ENCODE measurements at regions not wholly inside any gene's neighbourhood (a gene's known extent, or its start where the extent isn't known, plus 50 kb on each side); places are given as distances from the start of the nearest gene placed in this dataset.
"Not testable (repeated sequence)": the region's sequence is repeated elsewhere in the genome, so short reads cannot be mapped to it uniquely, and the experiment has no call there.

DNA sequence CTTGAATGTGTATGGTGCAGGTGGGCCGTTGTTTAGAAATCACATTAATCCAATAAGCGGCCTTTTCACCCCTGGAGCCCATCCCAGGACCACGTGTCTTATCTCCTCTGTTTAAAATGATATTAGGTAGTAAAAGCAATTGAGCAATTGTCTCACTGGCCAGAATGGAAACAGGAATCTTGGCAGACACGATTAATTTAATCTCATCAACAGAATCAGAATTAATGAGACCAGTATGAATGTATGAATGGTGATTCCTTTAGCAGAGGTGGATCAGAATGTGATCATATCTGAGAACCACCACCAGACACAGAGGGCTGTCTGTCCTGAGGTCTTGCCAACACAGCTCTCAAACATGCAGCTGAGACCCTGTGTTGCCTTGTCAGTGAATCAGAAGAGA, 1591.4 kb downstream of the REEP3 start:
- peak; percentile 4 for DNase-seq (ENCODE audit: low spot score)

DNA sequence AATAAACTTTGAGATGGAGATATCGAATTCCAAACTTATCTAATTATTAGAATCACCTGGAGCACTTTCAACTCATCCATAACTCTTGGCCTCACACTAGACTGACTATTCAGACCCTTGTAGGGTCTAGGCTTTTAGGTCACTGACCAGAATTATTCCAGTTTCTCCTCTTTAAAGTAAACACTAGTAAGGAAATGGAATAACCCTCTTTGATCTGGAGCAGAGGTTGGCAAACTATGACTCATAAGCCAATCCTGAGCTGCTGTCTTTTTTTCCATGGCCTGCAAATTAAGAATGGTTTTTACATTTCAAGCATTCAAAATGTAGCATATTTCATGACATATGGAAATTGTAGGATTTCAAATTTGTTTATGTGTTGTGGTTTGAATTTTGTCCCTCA, 1601.9 kb downstream of the REEP3 start:
- DNase-seq (ENCODE audit: low spot score): no peak

DNA sequence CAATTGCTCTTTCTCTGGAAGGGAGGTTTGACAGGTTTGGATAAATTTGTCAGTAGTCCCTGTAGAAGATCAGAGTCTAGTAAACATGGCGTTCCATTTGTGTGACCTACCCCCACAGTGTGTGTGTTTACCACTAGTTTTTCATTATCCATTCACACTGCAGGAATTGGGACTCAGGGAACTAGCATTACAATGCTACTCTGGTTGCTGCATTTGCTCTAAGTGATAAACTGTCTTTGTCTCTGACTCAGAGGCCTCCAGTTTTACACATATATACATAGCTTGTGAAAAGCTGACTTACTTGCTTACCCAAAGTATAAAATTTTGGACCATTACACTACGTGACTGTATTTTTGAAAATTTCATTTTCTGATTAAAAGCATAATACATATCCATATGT, 1604.0 kb downstream of the REEP3 start:
- no peak for DNase-seq (ENCODE audit: low spot score)

DNA sequence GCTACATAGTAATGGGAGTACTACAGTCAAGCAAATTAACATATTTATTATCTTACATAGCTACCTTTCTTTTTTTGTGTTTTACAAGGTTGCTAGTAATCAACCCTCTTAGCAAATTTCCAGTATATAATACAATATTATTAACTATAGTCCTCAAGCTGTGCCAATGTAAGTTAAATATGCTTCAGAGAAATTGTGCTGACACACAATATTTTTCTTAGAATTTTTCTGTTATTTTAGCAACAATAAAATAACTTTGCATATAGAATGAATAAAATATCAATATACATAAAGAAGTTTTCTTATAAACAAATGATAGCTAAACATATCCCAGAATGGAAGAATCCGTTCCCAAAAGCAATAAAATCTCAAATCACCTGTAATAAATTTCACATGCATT, 1605.1 kb downstream of the REEP3 start:
- no peak for DNase-seq (ENCODE audit: low spot score)

DNA sequence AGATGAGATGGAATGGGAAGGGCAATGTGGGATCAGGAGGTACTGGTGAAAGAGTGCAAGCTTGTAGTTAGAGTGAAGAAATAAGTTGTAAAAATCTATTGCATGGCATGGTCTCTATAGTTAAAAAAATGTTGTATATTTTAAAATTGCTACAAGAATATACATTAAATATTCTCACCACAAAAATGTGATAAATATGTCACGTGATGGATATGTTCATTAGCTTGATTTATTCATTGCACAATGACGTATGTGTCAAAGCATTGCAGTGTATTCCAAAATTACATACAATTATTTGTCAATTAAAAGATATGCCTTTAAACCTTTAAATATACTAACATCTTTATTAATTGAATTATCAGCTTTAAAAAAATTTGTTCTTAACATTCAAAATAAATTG, 1607.1 kb downstream of the REEP3 start:
- no peak for DNase-seq (ENCODE audit: low spot score)

DNA sequence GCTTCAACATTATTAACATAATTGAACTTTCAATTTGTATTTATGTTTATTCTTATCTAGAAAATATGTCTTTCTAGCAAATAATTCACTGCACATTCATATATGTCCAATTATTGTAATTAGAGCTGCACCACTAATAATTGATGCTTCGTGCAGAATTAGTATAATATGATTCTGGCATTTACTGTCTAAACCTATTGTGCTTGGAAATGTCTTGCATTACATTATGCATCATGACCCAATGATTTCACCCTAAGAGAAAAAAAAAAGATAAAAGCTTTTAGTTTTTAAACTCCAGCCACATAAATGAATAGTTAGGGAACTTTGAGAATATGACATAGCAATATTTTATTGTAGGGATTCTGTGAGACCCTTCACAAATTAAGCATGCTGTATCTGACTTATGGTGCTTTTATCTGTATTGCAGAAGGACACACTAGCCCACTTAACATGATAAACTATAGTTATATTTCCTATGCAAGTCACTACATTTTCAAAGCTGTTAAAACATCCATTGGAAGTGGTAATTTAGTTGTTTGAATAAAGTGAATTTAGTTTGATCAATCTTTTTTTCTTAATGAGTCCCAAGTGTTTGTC, 1609.1 kb downstream of the REEP3 start:
- no peak for DNase-seq (ENCODE audit: low spot score)

DNA sequence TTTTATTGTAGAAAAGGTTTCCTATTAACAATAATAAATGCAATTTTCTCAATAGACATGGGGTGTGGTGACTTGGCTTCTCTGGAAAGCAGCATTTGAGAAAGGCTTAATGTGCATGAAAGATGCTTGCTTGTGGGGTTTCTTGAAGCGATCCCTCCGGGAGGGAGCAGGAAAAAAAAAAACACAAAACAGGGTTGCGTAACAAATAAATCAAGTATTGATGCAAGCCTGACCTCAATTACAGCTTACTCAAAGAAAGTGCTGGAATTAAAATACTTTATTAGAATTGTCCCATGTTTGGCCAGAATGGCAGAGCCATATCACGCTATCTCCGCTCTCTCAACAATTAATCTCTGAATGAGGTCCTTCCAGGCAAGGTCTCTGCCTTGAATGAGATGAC, 1612.5 kb downstream of the REEP3 start:
- no peak for DNase-seq (ENCODE audit: low spot score)

DNA sequence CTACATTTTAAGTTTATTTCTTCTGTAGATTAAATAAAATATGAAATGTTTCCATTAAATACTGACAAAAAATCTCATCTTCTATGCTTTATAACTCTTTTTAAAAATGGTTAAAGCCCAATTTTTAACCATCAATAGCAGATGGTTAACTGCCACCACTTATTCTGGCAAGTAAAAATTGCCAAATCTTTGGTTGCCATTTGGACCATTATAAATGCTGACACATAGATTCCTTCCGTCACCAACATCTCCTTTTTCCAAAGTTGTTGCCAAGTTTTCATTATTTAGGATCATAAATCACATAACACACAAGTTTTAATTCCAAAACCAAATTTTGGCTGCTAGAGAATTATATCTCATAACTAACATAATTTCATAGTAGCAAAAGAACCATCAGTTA, 1614.3 kb downstream of the REEP3 start:
- no peak for DNase-seq (ENCODE audit: low spot score)

DNA sequence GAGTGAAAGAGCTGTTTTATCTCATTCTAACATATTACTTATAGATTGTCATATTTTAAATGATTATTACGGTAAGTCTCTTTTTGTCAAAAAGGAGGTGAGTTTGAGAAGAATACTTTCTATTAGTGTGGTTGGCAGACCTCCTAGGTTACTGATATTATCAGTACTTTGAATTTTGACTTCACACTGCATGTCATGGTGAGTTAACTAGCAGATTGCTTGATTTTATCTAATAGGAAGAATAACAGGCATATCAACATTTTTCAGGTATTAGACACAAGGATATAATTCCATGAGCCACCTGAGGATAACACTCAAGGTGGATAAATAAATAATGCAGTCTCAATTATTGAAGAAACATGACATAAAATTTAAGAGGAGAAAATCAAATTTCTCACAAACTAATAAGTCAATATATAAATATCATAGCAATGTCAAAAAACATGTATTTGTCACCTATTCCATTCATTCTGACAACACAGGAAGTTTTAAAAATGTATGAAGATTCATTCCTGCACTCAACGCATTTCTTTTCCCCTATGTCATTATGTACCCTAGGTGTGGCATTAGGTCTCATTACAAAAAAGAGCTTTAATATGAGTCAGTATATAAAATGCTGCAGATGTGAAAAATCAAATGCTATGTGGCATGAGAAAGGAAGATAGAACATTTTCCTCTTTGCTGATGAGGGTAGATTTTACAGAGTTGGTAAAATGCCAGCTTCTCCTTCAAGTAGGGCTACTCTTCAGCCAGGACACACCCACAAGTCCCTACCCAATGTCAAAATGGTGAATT, 1621.6 kb downstream of the REEP3 start:
- no peak for DNase-seq (ENCODE audit: low spot score)

DNA sequence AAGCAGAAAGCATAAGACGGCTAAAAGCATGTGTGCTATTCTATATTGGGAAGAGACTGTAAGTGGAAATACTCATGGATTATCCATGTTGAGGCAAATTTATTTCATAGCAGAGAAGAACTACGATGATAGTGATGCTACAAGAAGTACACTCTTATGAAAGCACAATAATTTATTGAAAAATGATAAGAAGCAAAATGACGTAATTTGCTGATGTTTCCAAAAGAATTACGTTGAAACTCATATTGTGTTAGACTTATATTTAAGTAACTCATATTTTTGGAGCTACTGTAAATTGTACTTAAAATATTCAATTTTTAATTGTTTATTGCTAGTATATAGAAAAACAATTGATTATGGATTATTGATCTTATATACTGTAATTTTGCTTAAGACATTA, 1622.5 kb downstream of the REEP3 start:
- DNase-seq (ENCODE audit: low spot score): no peak

DNA sequence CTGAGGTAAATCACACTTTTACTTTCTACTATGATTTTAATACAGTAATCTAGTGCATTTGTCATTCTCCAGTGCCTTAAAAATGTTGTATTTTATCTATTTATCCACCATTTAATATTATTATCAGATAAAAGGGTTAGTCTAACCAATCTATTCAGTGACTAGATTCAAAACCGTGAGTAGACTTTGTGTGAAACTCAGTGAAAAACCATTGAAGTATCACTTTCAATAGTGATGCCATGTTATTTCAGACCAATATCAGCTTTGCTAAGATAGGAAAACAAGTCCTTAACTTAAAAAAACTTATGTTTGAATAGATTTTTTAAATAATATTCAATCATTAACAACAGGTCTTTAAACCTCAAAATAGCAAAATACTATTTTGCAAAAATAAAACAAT, 1628.7 kb downstream of the REEP3 start:
- DNase-seq (ENCODE audit: low spot score): no peak

DNA sequence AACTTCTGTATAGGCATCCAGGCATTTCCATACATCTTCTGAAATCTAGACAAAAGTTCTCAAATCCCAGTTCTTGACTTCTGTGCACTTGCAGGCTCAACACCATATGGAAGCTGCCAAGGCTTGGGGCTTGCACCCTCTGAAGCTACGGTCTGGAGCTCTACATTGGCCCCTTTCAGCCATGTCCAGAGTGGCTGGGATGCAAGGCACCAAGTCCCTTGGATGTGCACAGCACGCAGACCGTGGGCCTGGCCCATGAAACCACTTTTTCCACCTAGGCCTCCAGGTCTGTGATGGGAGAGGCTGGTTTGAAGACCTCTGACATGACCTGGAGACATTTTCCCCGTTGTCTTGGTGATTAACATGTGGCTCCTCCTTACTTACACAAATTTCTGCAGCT, 1645.1 kb downstream of the REEP3 start:
- DNase-seq (ENCODE audit: low spot score): no peak

DNA sequence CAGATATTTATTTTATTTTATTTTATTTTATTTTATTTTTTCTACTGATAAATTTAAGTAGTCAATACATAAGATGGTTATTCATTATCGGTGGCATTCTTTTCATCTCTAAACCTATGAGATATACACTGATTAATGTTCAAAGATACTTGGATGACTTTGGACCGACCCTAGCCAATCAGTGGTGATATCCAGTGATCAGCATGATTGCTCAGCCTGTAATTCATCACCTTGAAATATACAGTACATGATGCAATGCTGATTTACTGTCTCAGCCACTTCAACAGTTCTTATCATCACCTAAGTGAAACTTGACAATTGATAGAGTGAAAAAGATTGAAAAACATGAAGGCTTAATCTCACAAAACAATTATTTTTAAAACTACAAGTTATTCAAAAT, 1651.0 kb downstream of the REEP3 start:
- DNase-seq (ENCODE audit: low spot score): no peak

DNA sequence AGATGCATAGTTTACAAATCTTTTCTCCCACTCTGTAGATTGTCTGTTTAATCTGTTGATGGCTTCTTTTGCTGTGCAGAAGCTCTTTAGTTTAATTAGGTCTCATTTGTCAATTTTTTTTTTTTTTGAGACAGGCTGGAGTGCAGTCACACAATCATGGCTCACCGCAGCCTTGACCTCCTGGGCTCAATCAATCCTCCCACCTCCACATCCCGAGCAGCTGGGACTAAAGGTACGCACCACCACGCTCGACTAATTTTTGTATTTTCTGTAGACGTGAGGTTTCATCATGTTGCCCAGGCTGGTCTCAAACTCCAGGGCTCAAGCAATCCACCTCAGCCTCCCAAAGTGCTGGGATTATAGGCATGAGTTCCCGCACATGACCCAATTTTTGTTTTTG, 1655.8 kb downstream of the REEP3 start:
- DNase-seq (ENCODE audit: low spot score): no peak

DNA sequence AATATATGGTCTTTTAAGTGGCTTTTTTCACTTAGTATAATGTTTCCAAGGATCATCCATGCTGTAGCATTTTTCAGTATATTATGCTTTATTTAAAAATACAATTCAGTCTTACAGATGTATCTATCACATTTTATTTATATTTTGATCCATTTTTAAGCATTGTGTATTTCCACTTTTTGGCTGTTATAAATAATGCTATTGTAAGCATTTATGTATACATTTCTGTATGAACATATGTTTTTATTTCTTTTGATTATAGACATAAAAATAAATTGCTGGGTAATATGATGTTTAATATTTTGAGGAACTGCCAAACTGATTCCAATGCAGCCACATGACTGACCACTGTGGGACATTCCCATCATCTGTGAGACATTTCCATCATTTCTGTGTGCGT, 1662.0 kb downstream of the REEP3 start:
- no peak for DNase-seq (ENCODE audit: low spot score)

DNA sequence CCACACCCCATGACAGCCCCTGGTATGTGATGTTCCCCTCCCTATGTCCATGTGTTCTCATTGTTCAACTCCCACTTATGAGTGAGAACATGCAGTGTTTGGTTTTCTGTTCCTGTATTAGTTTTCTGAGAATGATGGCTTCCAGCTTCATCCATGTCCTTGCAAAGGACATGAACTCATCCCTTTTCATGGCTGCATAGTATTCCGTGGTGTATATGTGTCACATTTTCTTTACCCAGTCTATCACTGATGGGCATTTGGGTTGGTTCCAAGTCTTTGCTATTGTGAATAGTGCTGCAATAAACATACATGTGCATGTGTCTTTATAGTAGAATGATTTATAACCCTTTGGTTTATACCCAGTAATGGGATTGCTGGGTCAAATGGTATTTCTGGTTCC, 1665.5 kb downstream of the REEP3 start:
- DNase-seq (ENCODE audit: low spot score): not testable (repeated sequence)

DNA sequence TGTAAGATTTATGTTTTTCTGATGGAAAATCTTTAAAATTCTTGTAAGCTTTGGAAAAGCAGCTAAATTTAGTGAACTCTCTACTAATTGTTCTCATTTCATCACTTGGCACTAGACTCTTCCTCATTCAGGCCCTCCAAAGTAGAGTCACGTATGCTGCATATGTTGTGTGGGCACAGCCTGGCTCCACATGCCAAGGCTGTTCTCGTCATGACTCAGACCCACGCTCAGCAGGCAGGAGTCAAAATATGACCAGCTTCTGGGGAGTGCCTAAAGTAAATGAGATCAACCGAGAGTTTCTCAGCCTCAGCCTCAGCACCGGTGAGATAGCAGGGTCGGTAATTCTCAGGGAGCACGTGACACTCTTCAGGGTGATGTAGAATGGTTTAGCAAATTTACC, 1672.9 kb downstream of the REEP3 start:
- DNase-seq (ENCODE audit: low spot score): no peak

DNA sequence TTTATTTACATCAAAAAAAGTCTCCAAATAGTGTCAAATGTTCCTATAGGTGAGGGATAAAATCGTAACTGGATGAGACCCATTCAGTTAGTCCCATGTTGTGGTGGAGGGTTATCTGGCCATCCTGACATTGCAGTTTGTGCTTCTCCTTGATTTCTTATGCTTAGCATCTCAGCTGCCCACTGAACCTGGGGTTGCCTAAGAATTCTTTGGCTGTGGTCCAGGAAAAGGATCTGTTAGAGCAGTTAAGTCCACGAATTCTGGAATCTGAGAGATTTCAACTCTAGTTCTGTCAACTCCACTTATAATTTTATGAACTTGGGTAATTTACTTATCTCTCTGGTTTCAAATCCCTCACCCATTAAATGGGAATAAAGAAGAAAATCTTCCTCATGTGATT, 1673.4 kb downstream of the REEP3 start:
- DNase-seq (ENCODE audit: low spot score): no peak

DNA sequence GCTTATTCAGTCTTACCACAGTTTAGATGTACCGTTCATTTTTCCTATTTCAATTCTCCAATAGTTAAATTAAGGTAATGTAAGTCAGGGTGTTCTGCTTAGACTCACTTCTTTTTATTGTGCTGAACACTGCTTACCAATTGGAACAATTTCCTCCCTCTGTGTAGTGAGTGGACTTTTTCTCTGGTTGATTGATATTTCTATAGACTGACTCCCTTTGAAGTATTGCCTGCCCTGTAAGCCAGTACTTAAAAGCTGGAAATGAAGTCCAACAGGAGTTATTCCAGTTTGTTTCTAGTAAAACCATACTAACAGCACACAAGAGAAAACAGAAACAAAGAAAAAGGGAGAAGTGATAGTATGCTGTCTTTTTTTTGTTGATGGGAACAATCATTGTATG, 1674.9 kb downstream of the REEP3 start:
- DNase-seq (ENCODE audit: low spot score): no peak

DNA sequence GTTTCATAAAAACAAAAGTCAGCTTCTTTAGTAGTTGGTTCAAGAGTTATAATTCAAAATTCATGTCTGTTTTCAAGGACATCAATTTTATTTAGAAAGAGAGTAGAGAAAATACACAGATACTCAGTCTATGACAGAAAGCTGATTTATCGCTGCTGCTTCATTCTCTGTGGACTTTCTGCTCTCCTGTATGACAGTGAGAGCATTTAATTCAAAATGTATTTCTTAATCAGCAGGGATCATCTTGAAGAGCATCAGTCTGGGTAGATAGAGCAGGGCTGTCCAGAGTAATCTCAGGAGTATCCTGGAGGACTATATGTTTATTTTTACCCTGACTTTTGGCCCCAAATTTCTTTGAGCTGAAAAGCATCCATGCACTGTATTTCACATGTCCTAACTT, 1676.7 kb downstream of the REEP3 start:
- DNase-seq (ENCODE audit: low spot score): peak; percentile 5

DNA sequence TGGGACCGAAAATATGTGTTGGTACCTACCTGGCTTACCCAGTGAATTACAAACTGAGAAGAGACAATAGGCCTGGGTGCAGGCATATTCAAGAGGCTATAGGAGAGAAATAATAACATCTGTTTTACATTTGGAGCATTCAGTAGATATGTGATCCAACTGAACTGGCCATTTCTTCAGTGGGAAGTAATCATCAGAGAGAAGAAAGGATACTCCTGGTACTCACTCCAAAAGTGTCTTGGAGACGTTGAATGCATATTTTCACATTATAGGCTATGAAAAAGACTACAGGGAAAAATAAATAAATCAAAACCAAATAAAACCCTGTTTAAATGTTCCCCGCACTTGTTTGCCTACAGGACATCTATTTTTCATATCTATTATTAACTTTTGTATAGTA, 1680.3 kb downstream of the REEP3 start:
- no peak for DNase-seq (ENCODE audit: low spot score)

DNA sequence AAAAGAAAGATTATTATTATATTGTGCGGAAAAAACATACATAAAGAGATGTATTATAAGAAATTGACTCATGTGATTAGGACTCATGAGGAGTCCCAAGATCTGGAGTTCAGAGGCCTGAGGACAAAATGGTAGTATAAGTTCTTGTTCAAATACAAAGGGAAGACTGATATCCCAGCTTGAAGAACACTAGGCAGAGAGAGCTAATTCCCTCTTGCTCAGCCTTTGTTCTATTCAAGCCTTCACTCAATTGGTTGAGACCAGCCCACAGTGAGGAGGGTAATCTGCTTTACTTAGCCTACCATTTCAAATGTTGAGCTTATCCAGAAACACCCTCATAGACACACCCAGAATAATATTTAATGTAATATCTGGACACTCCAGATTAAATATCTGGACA, 1683.8 kb downstream of the REEP3 start:
- DNase-seq (ENCODE audit: low spot score): no peak

DNA sequence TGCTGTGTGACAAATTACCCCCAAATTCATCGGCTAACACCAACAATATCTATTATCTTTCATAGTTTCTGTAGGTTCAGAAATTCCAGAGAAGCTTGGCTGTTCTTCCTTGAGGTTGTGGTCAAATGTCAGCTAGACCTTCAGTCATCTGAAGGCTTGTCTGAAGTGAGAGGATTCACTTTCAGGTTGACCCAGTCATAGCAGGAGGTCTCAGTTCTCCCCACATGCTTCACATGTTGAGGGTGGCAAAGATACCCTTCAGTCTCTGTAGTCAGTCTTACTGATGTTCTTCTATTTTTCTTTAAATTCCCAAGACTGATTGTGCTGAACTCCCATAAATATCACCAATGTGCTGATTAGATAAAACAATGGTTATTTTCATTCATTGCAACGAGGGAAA, 1692.0 kb downstream of the REEP3 start:
- DNase-seq (ENCODE audit: low spot score): no peak

DNA sequence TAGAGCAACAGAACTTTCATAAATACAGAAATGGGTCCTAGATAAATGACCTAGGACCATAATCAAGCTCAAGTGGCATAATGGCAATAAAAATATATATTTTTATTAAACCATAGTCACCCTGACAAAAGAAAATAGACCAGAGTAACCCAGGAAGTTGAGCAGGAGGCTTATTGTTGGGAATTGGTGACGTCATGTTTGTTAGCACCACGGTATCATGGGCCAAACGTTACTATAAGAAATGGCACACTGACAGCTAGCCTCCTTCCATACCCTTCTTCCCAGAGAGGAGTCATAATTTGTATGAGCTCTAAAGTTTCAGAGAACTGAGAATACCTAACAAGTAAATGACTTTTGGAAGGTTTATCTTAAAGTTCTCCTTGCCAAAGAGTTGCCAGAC, 1698.2 kb downstream of the REEP3 start:
- no peak for DNase-seq (ENCODE audit: low spot score)
